Lower lobe of right lung (tissue), 2 donors: ENCODE measurements at regions not wholly inside any gene's neighbourhood (a gene's known extent, or its start where the extent isn't known, plus 50 kb on each side); places are given as distances from the start of the nearest gene placed in this dataset.

Experiments
- ATAC-seq, 2 donors: fragments of 200-7000 bp; cut with Tn5 transposase; one replicate each; pipeline ENCODE4 v1.9.1; 2020 to 2022; ENCODE audit warnings: mild to moderate bottlenecking in 2 of 2, moderate library complexity in 2 of 2
- DNase-seq: peaks from one replicate; pipeline ENCODE4 v3.0.0-alpha.2; 2020
- H3K27ac ChIP-seq: fragments of 200-600 bp; one replicate; pipeline ENCODE4 v1.8.0; 2022
- H3K27me3 ChIP-seq: fragments of 200-600 bp; one replicate; pipeline ENCODE4 v1.8.0; 2022; ENCODE audit warnings: low read depth
- H3K36me3 ChIP-seq: fragments of 200-600 bp; one replicate; pipeline ENCODE4 v1.8.0; 2022; ENCODE audit warnings: mild to moderate bottlenecking
- H3K4me1 ChIP-seq: fragments of 200-600 bp; one replicate; pipeline ENCODE4 v1.8.0; 2022
- H3K4me3 ChIP-seq: fragments of 200-600 bp; one replicate; pipeline ENCODE4 v1.8.0; 2022; ENCODE audit warnings: mild to moderate bottlenecking
- H3K9me3 ChIP-seq: fragments of 200-600 bp; one replicate; pipeline ENCODE4 v1.8.0; 2022
- intact Hi-C: fragments of 100-400 bp; cut with DNase I; formaldehyde crosslinking; loops from one replicate; pipeline ENCODE4 v1.11.0; 2022
- TF ChIP-seq, protein P1 (sequence below): fragments of 200-600 bp; IDR thresholded peaks from one replicate; pipeline ENCODE4 v1.8.0; 2022; ENCODE audit warnings: antibody characterized with exemption, mild to moderate bottlenecking
- donor health status: DM: no; HTN: yes; CAD: no; lungs with severe emphysema.

DNA sequence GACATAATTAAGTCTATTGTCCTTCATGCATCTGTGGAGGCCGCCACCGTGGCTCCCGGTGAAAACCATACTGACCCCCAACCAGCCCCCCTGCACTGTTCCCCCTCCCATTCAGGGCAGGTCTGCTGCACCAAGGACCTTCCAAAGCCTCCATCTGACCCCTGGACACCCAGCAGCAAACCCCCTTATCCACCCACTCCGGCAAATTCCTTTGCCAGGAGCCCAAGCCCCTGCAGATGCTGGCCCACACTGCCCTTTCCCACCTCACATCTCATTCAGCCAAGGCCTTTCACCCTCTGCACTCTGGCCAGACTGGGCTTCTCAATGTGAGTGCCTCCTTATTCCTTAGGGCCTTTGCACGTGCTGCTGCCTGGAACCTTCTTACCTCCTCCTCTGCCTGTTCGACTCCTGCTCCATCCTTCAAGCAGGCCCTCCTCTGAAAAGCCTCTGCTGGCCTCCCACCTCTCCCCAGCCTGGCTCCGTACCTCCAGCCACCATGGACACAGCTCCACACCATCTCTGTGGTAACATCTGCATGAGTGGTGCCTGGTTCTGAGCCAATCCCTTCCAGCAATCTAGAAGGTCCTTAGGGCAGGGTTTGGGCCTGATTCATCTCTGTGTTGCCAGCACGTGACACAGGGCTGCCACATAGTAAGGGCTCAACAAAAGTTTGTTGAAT, 230.7 kb downstream of the BCL11B start:
- Histone ChIP-seq H3K27me3 (no peaks in the 10 kb centered on the region), H3K4me1 (peaks cover 4% of the 10 kb centered on the region), H3K36me3 (no peaks in the 10 kb centered on the region), H3K27ac (no peak overlapping the region), H3K4me3 (no peak overlapping the region), H3K9me3 (no peaks in the 10 kb centered on the region)
- ATAC-seq (no peak), DNase-seq (no peak)
- TF ChIP-seq, protein P1, sequence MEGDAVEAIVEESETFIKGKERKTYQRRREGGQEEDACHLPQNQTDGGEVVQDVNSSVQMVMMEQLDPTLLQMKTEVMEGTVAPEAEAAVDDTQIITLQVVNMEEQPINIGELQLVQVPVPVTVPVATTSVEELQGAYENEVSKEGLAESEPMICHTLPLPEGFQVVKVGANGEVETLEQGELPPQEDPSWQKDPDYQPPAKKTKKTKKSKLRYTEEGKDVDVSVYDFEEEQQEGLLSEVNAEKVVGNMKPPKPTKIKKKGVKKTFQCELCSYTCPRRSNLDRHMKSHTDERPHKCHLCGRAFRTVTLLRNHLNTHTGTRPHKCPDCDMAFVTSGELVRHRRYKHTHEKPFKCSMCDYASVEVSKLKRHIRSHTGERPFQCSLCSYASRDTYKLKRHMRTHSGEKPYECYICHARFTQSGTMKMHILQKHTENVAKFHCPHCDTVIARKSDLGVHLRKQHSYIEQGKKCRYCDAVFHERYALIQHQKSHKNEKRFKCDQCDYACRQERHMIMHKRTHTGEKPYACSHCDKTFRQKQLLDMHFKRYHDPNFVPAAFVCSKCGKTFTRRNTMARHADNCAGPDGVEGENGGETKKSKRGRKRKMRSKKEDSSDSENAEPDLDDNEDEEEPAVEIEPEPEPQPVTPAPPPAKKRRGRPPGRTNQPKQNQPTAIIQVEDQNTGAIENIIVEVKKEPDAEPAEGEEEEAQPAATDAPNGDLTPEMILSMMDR: no peak
- intact Hi-C loops: no loop called here

DNA sequence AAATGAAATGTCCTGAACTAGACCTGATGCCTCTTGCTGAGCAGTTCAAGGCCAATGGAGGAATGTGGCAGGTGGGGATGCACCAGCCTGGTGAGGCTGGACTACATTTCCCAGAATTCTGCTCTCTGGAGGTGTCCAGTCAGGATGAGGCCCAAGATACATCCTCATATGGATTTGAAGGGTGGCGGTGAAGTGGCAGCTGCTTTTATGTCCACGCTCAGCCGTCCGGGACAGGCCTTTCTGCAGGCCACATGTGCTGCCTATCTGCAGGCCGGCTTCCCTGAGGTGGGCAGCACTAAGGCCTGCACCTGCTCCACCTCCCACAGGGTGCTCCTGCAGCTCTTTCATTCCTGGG, 230.2 kb downstream of the BCL11B start:
- Histone ChIP-seq H3K27me3 (no peaks in the 10 kb centered on the region), H3K27ac (no peak overlapping the region), H3K36me3 (no peaks in the 10 kb centered on the region), H3K4me1 (no peaks in the 10 kb centered on the region), H3K9me3 (no peaks in the 10 kb centered on the region), H3K4me3 (no peak overlapping the region)
- ATAC-seq (no peak), DNase-seq (no peak)
- TF ChIP-seq, protein P1: no peak
- intact Hi-C loops: no loop called here

DNA sequence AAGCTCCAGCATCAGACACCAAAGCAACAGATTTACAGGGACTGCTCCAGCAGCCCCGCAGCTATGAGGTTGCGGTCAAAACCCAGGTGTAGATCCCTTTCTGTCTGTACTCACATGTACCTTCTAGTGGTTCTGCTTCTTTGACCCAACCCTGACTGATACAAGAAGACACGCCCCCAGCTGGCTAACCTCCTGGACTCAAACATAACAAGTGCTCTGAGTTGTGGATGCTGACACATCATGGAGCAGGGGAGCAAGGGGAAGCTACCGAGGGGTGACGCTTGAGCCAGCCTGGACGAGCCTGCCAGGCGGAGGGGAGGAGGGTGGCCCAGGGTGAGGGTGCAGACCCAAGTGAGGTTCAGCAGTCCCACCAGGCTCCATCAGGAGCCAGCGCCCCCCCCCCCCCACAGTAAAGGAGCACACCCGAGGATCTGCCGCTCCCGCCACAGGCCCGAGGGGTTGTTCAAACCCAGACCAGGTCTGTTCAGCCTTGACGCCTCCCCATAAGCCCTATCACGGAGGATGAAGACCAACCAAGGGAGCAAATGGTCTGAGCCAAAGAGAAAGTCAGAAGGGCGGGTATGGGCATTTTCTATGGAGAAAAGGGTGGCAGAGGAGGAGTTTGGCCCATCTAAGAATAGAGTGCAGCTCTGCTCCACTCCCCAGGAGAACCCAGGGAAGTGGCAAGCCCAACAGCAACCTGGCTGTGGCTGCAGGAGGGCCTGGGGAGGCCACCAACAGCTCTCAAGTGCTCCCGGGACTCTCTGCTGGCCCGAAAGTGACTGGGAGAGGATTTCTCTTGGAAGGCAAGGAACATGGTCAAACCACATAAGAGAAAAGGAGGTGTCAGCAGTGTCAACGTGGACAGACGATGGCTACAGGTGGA, 229.4 kb downstream of the BCL11B start:
- TF ChIP-seq, protein P1: no peak
- ATAC-seq: no peak
- no peak overlapping the region for H3K4me3 ChIP-seq
- intact Hi-C loops: no loop called here
- no peaks in the 10 kb centered on the region for H3K36me3 ChIP-seq
- no peak for DNase-seq
- no peaks in the 10 kb centered on the region for H3K9me3 ChIP-seq
- no peaks in the 10 kb centered on the region for H3K4me1 ChIP-seq
- no peak overlapping the region for H3K27ac ChIP-seq
- H3K27me3 ChIP-seq: no peaks in the 10 kb centered on the region

DNA sequence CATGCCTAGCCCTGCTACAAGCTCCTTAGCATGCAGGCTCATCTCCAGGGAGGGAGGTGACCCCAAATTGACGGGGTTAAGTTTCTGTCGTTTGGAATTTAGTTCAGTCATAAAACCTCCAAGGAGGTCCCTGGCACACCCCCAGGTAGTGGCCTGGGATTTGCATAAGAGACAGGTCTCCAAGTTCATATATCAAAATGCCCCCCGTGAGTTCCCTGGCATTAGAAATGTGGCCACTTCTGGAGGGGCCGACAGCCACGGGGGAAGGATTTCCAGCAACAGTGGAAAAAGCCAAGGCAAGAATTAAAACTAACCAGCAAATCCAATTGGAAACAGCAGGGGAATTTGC, 228.8 kb downstream of the BCL11B start:
- H3K4me3 ChIP-seq: no peak overlapping the region
- H3K27ac ChIP-seq: no peak overlapping the region
- DNase-seq (no peak), ATAC-seq (no peak)
- H3K9me3 ChIP-seq: no peaks in the 10 kb centered on the region
- TF ChIP-seq, protein P1: no peak
- intact Hi-C loops: no loop called here
- no peaks in the 10 kb centered on the region for H3K4me1 ChIP-seq
- H3K27me3 ChIP-seq: no peaks in the 10 kb centered on the region
- H3K36me3 ChIP-seq: no peaks in the 10 kb centered on the region

DNA sequence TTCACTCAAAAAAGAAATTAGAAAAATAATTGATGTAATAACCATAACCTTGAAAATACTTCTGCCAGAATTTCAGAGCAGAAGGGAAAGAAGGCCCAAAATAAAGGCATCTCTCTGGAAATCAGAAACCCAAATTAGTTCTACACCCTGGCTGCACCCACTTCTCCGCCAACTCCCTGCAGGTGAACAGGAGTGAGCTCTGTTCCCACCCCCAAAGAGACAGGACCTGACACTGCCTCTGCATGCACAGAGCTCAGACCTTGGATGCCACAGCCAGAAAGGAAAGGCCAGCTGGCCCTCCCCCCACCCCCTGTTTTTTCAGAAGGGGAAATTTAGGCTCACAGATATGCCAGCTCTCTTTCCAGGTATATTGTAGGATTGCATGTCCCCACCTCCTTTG, 228.2 kb downstream of the BCL11B start:
- no peak for DNase-seq
- ATAC-seq: no peak
- Histone ChIP-seq H3K4me1 (no peaks in the 10 kb centered on the region), H3K36me3 (no peaks in the 10 kb centered on the region), H3K27ac (no peak overlapping the region), H3K4me3 (no peak overlapping the region), H3K9me3 (no peaks in the 10 kb centered on the region), H3K27me3 (no peaks in the 10 kb centered on the region)
- intact Hi-C loops: no loop called here
- TF ChIP-seq, protein P1: no peak
